GM23338 (cell line): ENCODE measurements at regions not wholly inside any gene's neighbourhood (a gene's known extent, or its start where the extent isn't known, plus 50 kb on each side); places are given as distances from the start of the nearest gene placed in this dataset.
A peak's percentile ranks its signal among the peaks of the same experiment; 100 is the strongest.

Experiments used
- ATAC-seq: fragments of 200-7000 bp; cut with Tn5 transposase; 3 replicates; pipeline ENCODE4 v1.9.1; 2020
- DNase-seq: peaks from one replicate; pipeline ENCODE4 v3.0.0-alpha.2; 2015; ENCODE audit warnings: low spot score
- H2AFZ ChIP-seq: fragments of 200-600 bp; sonication (generic); 2 replicates; pipeline ENCODE4 v1.8.0; 2016; ENCODE audit warnings: antibody characterized with exemption, mild to moderate bottlenecking, moderate library complexity
- H3F3A ChIP-seq: fragments of 200-600 bp; sonication (generic); replicated peaks from 2 replicates; pipeline ENCODE4 v1.8.0; 2017; ENCODE audit warnings: antibody characterized with exemption, mixed run types, low read depth
- H3K27ac ChIP-seq: fragments of 200-600 bp; sonication (generic); 2 replicates; pipeline ENCODE4 v1.6.1; 2016; ENCODE audit warnings: low read depth
- H3K27me3 ChIP-seq: fragments of 200-600 bp; sonication (generic); 2 replicates; pipeline ENCODE4 v1.8.0; 2016; ENCODE audit warnings: mild to moderate bottlenecking, mixed run types, moderate library complexity; ENCODE audit not compliant: insufficient read depth
- H3K36me3 ChIP-seq: fragments of 200-600 bp; sonication (generic); 2 replicates; pipeline ENCODE4 v1.8.0; 2016; ENCODE audit warnings: mild to moderate bottlenecking; ENCODE audit not compliant: insufficient read depth
- H3K4me1 ChIP-seq: fragments of 200-600 bp; sonication (generic); 2 replicates; pipeline ENCODE4 v1.8.0; 2016; ENCODE audit warnings: mild to moderate bottlenecking, moderate library complexity; ENCODE audit not compliant: insufficient read depth
- H3K4me2 ChIP-seq: fragments of 200-600 bp; sonication (generic); 2 replicates; pipeline ENCODE4 v1.7.1; 2017; ENCODE audit warnings: mixed run types
- H3K4me3 ChIP-seq: fragments of 200-600 bp; sonication (generic); 2 replicates; pipeline ENCODE4 v1.6.1; 2016; ENCODE audit warnings: mixed run types
- H3K79me2 ChIP-seq: fragments of 200-600 bp; sonication (generic); replicated peaks from 2 replicates; pipeline ENCODE4 v1.8.0; 2017; ENCODE audit warnings: mild to moderate bottlenecking; ENCODE audit not compliant: insufficient read depth
- H3K9me2 ChIP-seq: fragments of 200-600 bp; sonication (generic); 2 replicates; pipeline ENCODE4 v1.8.0; 2017; ENCODE audit not compliant: insufficient read depth
- H4K20me1 ChIP-seq: fragments of 200-600 bp; sonication (generic); replicated peaks from 2 replicates; pipeline ENCODE4 v1.8.0; 2017; ENCODE audit warnings: mild to moderate bottlenecking; ENCODE audit not compliant: insufficient read depth
- H3K27ac Mint-ChIP-seq: 2 replicates; pipeline ENCODE4 v1.8.0; 2020; ENCODE audit warnings: inconsistent platforms, mild to moderate bottlenecking, moderate library complexity, mixed read lengths
- H3K27me3 Mint-ChIP-seq: 3 replicates; pipeline ENCODE4 v1.8.0; 2022; ENCODE audit warnings: low read depth, mild to moderate bottlenecking, moderate library complexity, mixed read lengths, inconsistent platforms; ENCODE audit not compliant: insufficient read depth, poor library complexity
- H3K36me3 Mint-ChIP-seq: 3 replicates; pipeline ENCODE4 v1.8.0; 2021; ENCODE audit warnings: low read depth, mild to moderate bottlenecking, inconsistent platforms, moderate library complexity, mixed read lengths
- H3K4me1 Mint-ChIP-seq: 3 replicates; pipeline ENCODE4 v1.8.0; 2020; ENCODE audit warnings: mild to moderate bottlenecking, inconsistent platforms, mixed read lengths
- H3K4me3 Mint-ChIP-seq: 3 replicates; pipeline ENCODE4 v1.8.0; 2021; ENCODE audit warnings: moderate library complexity, mild to moderate bottlenecking, inconsistent platforms, mixed read lengths
- H3K9me3 Mint-ChIP-seq: 3 replicates; pipeline ENCODE4 v1.8.0; 2020; ENCODE audit warnings: moderate library complexity, mild to moderate bottlenecking, inconsistent platforms, mixed read lengths
- CREB1 ChIP-seq: fragments of 250-450 bp; sonication (Bioruptor Pico); IDR thresholded peaks from 2 replicates; pipeline ENCODE4 v1.5.0; 2020; ENCODE audit warnings: low read depth, mild to moderate bottlenecking, moderate library complexity
- EZH2phosphoT487 ChIP-seq: fragments of 200-600 bp; sonication (generic); IDR thresholded peaks from one replicate; pipeline ENCODE4 v1.8.1; 2018; ENCODE audit warnings: antibody characterized with exemption; ENCODE audit not compliant: unreplicated experiment
- POLR2AphosphoS5 ChIP-seq: IDR thresholded peaks from 2 replicates; pipeline ENCODE4 v1.6.1; 2016; ENCODE audit warnings: antibody characterized with exemption, low read depth
- ZNF114 ChIP-seq: fragments of 250-450 bp; sonication (Bioruptor Pico); IDR thresholded peaks from 2 replicates; pipeline ENCODE4 v1.5.0; 2020; ENCODE audit warnings: mild to moderate bottlenecking, moderate library complexity
- TF ChIP-seq, protein P1 (sequence below), 2 experiments: fragments of 200-600 bp in 1 of 2; sonication (generic) in 1 of 2; conservative IDR thresholded peaks; 2 replicates each; pipeline versions ENCODE4 v1.5.1 to v1.6.1; 2016 to 2017; ENCODE audit warnings: antibody characterized with exemption in 2 of 2, low read depth in 2 of 2, mild to moderate bottlenecking in 2 of 2, moderate library complexity in 1 of 2
- TF ChIP-seq, protein P2 (sequence below): fragments of 250-450 bp; sonication (Bioruptor Pico); IDR thresholded peaks from 2 replicates; pipeline ENCODE4 v1.5.0; 2020; ENCODE audit warnings: mild to moderate bottlenecking, moderate library complexity

DNA sequence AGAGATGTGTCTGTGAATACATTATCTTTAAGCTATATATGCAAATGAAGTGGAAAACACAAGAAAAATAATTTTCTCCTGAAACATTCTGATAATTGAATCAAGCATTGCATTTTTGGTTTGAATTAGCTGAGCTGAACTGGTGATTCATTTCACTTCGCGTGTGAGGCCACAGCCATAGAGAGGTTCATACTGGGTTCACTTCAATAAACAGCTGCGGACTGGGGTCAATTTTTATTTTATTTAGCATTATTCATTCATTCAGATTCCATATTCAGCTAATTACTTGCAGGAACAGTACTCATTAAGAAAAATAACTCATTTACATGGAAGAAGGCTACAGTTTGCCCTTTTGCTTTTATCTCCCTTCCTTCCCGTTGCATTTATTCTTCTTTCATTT, 195.2 kb upstream of the LRIG3 start:
- H3K9me3 Mint-ChIP-seq = no peaks in the 10 kb centered on the region
- H3K4me1 Mint-ChIP-seq = peaks cover 5% of the 10 kb centered on the region; the same call in 1 of the 3 replicates
- no peak overlapping the region for H3K27ac Mint-ChIP-seq
- H3K4me1 ChIP-seq = no peaks in the 10 kb centered on the region
- H3K27ac ChIP-seq = no peak overlapping the region
- no peaks in the 10 kb centered on the region for H3K36me3 ChIP-seq
- H3K4me3 Mint-ChIP-seq = no peak overlapping the region
- no peak for TF ChIP-seq EZH2phosphoT487
- no peak for TF ChIP-seq CREB1
- H3K4me3 ChIP-seq = no peak overlapping the region
- no peak overlapping the region for H3K4me2 ChIP-seq
- DNase-seq = no peak
- H2AFZ ChIP-seq = no peak overlapping the region
- no peaks in the 10 kb centered on the region for H3K27me3 Mint-ChIP-seq
- no peaks in the 10 kb centered on the region for H3K9me2 ChIP-seq
- H3K27me3 ChIP-seq = no peaks in the 10 kb centered on the region
- no peak for ATAC-seq
- no peaks in the 10 kb centered on the region for H3F3A ChIP-seq
- H3K79me2 ChIP-seq = no peaks in the 10 kb centered on the region
- no peaks in the 10 kb centered on the region for H3K36me3 Mint-ChIP-seq
- H4K20me1 ChIP-seq = no peaks in the 10 kb centered on the region

GRCh38 chr12:59113831-59114615, 193.7 kb upstream of the LRIG3 start:
- Histone ChIP-seq H3K27ac (no peak overlapping the region), H3K4me1 (no peaks in the 10 kb centered on the region), H3K4me3 (no peak overlapping the region), H3K36me3 (no peaks in the 10 kb centered on the region), H2AFZ (peak overlapping the region; percentile 70), H3K27me3 (no peaks in the 10 kb centered on the region), H3K4me2 (no peak overlapping the region), H3F3A (no peaks in the 10 kb centered on the region), H3K9me2 (no peaks in the 10 kb centered on the region), H3K79me2 (no peaks in the 10 kb centered on the region), H4K20me1 (no peaks in the 10 kb centered on the region)
- Mint-ChIP-seq H3K9me3 (no peaks in the 10 kb centered on the region), H3K4me1 (peaks cover 2% of the 10 kb centered on the region; the same call in 1 of the 3 replicates), H3K27ac (no peak overlapping the region; the same call in 1 of the 2 replicates), H3K27me3 (no peaks in the 10 kb centered on the region), H3K36me3 (no peaks in the 10 kb centered on the region), H3K4me3 (no peak overlapping the region)
- ATAC-seq (peak; percentile 93), DNase-seq (peak; percentile 96)
- TF ChIP-seq, protein P1, sequence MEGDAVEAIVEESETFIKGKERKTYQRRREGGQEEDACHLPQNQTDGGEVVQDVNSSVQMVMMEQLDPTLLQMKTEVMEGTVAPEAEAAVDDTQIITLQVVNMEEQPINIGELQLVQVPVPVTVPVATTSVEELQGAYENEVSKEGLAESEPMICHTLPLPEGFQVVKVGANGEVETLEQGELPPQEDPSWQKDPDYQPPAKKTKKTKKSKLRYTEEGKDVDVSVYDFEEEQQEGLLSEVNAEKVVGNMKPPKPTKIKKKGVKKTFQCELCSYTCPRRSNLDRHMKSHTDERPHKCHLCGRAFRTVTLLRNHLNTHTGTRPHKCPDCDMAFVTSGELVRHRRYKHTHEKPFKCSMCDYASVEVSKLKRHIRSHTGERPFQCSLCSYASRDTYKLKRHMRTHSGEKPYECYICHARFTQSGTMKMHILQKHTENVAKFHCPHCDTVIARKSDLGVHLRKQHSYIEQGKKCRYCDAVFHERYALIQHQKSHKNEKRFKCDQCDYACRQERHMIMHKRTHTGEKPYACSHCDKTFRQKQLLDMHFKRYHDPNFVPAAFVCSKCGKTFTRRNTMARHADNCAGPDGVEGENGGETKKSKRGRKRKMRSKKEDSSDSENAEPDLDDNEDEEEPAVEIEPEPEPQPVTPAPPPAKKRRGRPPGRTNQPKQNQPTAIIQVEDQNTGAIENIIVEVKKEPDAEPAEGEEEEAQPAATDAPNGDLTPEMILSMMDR (conservative IDR thresholded peaks at IDR 0.05; ENCODE audit: low read depth in 2 of 2) = peak; percentile 94 to 98
- TF ChIP-seq ZNF114 (CRISPR knock-in tag) (no peak), CREB1 (0 out of 2 replicates have a peak, but pooled peaks have one; percentile 24)

- H3K4me1 ChIP-seq = no peaks in the 10 kb centered on the region
- H3K4me1 Mint-ChIP-seq = peaks cover 2% of the 10 kb centered on the region; the same call in 1 of the 3 replicates
- no peak for ATAC-seq
- TF ChIP-seq, protein P2, sequence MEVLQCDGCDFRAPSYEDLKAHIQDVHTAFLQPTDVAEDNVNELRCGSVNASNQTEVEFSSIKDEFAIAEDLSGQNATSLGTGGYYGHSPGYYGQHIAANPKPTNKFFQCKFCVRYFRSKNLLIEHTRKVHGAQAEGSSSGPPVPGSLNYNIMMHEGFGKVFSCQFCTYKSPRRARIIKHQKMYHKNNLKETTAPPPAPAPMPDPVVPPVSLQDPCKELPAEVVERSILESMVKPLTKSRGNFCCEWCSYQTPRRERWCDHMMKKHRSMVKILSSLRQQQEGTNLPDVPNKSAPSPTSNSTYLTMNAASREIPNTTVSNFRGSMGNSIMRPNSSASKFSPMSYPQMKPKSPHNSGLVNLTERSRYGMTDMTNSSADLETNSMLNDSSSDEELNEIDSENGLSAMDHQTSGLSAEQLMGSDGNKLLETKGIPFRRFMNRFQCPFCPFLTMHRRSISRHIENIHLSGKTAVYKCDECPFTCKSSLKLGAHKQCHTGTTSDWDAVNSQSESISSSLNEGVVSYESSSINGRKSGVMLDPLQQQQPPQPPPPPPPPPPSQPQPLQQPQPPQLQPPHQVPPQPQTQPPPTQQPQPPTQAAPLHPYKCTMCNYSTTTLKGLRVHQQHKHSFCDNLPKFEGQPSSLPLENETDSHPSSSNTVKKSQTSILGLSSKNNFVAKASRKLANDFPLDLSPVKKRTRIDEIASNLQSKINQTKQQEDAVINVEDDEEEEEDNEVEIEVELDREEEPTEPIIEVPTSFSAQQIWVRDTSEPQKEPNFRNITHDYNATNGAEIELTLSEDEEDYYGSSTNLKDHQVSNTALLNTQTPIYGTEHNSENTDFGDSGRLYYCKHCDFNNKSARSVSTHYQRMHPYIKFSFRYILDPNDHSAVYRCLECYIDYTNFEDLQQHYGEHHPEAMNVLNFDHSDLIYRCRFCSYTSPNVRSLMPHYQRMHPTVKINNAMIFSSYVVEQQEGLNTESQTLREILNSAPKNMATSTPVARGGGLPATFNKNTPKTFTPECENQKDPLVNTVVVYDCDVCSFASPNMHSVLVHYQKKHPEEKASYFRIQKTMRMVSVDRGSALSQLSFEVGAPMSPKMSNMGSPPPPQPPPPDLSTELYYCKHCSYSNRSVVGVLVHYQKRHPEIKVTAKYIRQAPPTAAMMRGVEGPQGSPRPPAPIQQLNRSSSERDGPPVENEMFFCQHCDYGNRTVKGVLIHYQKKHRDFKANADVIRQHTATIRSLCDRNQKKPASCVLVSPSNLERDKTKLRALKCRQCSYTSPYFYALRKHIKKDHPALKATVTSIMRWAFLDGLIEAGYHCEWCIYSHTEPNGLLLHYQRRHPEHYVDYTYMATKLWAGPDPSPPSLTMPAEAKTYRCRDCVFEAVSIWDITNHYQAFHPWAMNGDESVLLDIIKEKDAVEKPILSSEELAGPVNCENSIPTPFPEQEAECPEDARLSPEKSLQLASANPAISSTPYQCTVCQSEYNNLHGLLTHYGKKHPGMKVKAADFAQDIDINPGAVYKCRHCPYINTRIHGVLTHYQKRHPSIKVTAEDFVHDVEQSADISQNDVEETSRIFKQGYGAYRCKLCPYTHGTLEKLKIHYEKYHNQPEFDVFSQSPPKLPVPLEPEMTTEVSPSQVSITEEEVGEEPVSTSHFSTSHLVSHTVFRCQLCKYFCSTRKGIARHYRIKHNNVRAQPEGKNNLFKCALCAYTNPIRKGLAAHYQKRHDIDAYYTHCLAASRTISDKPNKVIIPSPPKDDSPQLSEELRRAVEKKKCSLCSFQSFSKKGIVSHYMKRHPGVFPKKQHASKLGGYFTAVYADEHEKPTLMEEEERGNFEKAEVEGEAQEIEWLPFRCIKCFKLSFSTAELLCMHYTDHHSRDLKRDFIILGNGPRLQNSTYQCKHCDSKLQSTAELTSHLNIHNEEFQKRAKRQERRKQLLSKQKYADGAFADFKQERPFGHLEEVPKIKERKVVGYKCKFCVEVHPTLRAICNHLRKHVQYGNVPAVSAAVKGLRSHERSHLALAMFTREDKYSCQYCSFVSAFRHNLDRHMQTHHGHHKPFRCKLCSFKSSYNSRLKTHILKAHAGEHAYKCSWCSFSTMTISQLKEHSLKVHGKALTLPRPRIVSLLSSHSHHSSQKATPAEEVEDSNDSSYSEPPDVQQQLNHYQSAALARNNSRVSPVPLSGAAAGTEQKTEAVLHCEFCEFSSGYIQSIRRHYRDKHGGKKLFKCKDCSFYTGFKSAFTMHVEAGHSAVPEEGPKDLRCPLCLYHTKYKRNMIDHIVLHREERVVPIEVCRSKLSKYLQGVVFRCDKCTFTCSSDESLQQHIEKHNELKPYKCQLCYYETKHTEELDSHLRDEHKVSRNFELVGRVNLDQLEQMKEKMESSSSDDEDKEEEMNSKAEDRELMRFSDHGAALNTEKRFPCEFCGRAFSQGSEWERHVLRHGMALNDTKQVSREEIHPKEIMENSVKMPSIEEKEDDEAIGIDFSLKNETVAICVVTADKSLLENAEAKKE (CRISPR knock-in tag) = no peak
- TF ChIP-seq POLR2AphosphoS5 = no peak
Measured at GRCh38 chr12:59111851-59112250, 191.5 kb upstream of the LRIG3 start.

More at GRCh38 chr12:59111851-59112250, 191.5 kb upstream of the LRIG3 start:
- no peak overlapping the region for H3K27ac Mint-ChIP-seq
- Histone ChIP-seq H3K9me2 (no peaks in the 10 kb centered on the region), H3K4me2 (no peak overlapping the region), H3K36me3 (no peaks in the 10 kb centered on the region), H3F3A (no peaks in the 10 kb centered on the region), H2AFZ (no peak overlapping the region), H3K27ac (no peak overlapping the region), H3K27me3 (no peaks in the 10 kb centered on the region), H3K4me3 (no peak overlapping the region), H3K79me2 (no peaks in the 10 kb centered on the region), H4K20me1 (no peaks in the 10 kb centered on the region)
- no peaks in the 10 kb centered on the region for H3K27me3 Mint-ChIP-seq
- no peaks in the 10 kb centered on the region for H3K9me3 Mint-ChIP-seq
- no peak for DNase-seq
- H3K4me3 Mint-ChIP-seq = no peak overlapping the region
- no peaks in the 10 kb centered on the region for H3K36me3 Mint-ChIP-seq
